ENCODE measurements at regions not wholly inside any gene's neighbourhood (a gene's known extent, or its start where the extent isn't known, plus 50 kb on each side); places are given as distances from the start of the nearest gene placed in this dataset.

DNA sequence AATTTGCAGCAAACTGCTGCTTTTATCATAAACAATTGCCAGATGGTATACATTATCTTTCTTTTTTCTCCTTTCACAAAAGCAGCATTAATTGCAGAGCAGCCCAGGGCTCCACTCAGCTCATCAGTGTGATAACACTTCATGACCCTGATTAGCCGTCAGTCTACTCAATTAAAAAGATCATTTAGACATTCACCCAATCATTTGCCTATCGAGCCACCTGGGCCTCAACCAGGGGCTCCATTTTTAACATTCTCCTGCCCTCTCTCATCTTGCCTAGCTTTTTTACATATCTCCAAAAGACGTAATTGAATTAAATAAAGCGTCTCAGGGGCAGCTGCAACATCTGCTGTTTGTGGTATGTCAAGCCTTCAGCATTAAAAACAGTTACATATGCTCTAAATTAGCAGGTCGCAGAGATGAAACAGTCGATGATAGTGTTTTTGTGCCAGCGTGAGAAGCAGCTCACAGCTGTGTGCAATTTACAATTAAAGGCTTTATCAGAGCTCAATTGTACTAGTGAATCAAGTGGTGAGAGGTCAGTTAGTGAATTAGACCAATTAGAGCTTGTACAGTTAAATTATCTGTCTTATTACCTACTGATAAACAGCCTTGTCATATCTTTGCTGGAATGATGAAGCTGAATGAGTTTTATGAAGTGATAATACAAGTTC lies 522.5 kb downstream of the ETV1 start:
- Histone ChIP-seq H3K4me1 (no peaks in the 10 kb centered on the region), H3K27ac (no peak overlapping the region), H3K4me3 (no peak overlapping the region), H3K36me3 (no peaks in the 10 kb centered on the region), H3K27me3 (ENCODE audit: low read depth) (no peaks in the 10 kb centered on the region), H3K9me3 (no peaks in the 10 kb centered on the region)
- intact Hi-C loops (cut with DNase I) = no loop called here
- no peak for TF ChIP-seq CTCF (IDR thresholded peaks at IDR 0.05)
- ATAC-seq (no peak), DNase-seq (no peak)

- no peaks in the 10 kb centered on the region for H3K4me1 ChIP-seq
- no peak overlapping the region for H3K27ac ChIP-seq
- H3K4me3 ChIP-seq = no peak overlapping the region
- H3K36me3 ChIP-seq = no peaks in the 10 kb centered on the region
- TF ChIP-seq CTCF (IDR thresholded peaks at IDR 0.05) = no peak
- no peak for DNase-seq
- intact Hi-C loops (cut with DNase I) = no loop called here
- no peaks in the 10 kb centered on the region for H3K27me3 ChIP-seq (ENCODE audit: low read depth)
- no peaks in the 10 kb centered on the region for H3K9me3 ChIP-seq
- no peak for ATAC-seq
These were observed 512.5 kb downstream of the ETV1 start for GRCh38 chr7:13476881-13477444.

DNA sequence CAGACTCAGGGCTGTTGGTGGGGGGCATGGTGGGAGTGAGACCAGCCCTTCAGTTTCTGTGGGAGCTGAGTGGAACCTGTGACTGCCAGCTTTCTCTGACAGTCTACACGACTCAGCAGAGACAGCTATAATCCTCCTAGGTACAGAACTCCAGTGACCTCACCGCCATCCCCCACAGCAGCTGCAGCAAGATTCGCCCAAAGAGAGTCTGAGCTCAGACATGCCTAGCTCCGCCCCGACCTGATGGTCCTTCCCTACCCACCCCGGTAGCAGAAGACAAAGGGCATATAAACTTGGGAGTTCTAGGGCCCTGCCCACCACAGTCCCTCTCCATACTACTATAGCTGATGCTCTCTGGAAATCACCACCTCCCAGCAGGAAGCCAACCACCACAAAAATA lies 500.1 kb downstream of the ETV1 start:
- ATAC-seq (no peak), DNase-seq (no peak)
- Histone ChIP-seq H3K27me3 (ENCODE audit: low read depth) (no peaks in the 10 kb centered on the region), H3K4me3 (no peak overlapping the region), H3K36me3 (no peaks in the 10 kb centered on the region), H3K4me1 (no peaks in the 10 kb centered on the region), H3K27ac (no peak overlapping the region), H3K9me3 (no peaks in the 10 kb centered on the region)
- intact Hi-C loops (cut with DNase I) = no loop called here
- no peak for TF ChIP-seq CTCF (IDR thresholded peaks at IDR 0.05)

GRCh38 chr7:13496976-13497375 lies 492.5 kb downstream of the ETV1 start:
- no peak for DNase-seq
- TF ChIP-seq CTCF (IDR thresholded peaks at IDR 0.05) = no peak
- Histone ChIP-seq H3K4me1 (no peaks in the 10 kb centered on the region), H3K27ac (no peak overlapping the region), H3K36me3 (no peaks in the 10 kb centered on the region), H3K27me3 (ENCODE audit: low read depth) (no peaks in the 10 kb centered on the region), H3K4me3 (no peak overlapping the region), H3K9me3 (no peaks in the 10 kb centered on the region)
- no peak for ATAC-seq
- intact Hi-C loops (cut with DNase I) = no loop called here

DNA sequence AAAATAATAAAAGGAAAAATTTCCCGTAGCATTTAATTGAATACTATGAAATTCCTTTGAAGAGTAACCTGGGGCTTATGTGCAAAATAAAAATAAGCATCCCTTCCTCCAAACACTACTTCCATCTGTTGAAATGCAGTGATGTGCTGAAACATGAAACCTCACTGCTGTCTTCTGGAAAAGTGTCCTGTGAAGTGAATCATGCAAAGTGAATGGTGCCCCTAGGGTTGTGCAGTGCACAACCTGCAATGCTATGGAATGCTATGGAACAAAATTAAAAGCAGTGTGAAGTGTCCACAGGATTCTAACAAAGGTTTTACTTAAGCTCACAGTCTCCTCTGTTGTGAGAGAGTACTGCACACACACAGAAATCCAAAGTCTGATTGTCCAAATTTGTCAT lies 480.9 kb downstream of the ETV1 start:
- Histone ChIP-seq H3K27me3 (ENCODE audit: low read depth) (no peaks in the 10 kb centered on the region), H3K36me3 (no peaks in the 10 kb centered on the region), H3K9me3 (no peaks in the 10 kb centered on the region), H3K27ac (no peak overlapping the region), H3K4me1 (no peaks in the 10 kb centered on the region), H3K4me3 (no peak overlapping the region)
- TF ChIP-seq CTCF (IDR thresholded peaks at IDR 0.05) = no peak
- DNase-seq = no peak
- ATAC-seq = no peak
- intact Hi-C loops (cut with DNase I) = no loop called here

All from lower lobe of right lung (tissue), 2 donors.